ENCODE measurements at regions not wholly inside any gene's neighbourhood (a gene's known extent, or its start where the extent isn't known, plus 50 kb on each side); places are given as distances from the start of the nearest gene placed in this dataset.

DNA sequence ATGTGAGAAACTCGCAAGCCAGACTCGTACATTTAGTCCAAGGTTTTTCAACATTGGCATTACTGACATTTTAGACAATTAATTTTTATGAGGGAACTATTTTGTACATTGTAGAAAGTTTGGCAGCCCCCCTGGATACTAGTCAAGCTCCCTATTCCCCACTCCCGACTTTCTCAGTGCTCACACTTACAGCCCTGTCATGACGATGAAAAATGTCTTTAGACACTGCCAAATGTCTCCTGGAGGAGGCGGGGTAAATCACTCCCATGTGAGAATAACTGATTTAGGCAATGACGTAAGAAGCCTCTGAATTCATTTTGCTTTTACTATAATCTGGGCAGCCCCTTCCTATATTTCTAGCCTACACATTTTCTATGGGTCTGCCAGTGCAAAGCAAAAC, 535.8 kb upstream of the KLHL1 start:
- ChIA-PET CTCF (no interaction called here), POLR2A (interaction anchor here (0.6 kb wide), 1 partner anchor 28 kb away, joined by 3 read pairs; no protein-coding TSS in a partner anchor)
- no peak overlapping the region for H3K27ac Mint-ChIP-seq (ENCODE audit: low read depth, unreplicated experiment)
- intact Hi-C loops (cut with micrococcal nuclease), result no loop called here
- peaks cover 75% of the 10 kb centered on the region for H3K27me3 Mint-ChIP-seq (ENCODE audit: insufficient read depth, unreplicated experiment)
- peaks cover 5% of the 10 kb centered on the region for H3K9me3 Mint-ChIP-seq (ENCODE audit: unreplicated experiment)
- no peak overlapping the region for H3K4me3 Mint-ChIP-seq (ENCODE audit: unreplicated experiment)
- DNase-seq (ENCODE audit: unreplicated experiment), result no peak
- no peaks in the 10 kb centered on the region for H3K4me1 Mint-ChIP-seq (ENCODE audit: insufficient read depth, unreplicated experiment)
- BruUV-seq (replicated peaks), result no TSS peak
- TF ChIP-seq, protein P1, sequence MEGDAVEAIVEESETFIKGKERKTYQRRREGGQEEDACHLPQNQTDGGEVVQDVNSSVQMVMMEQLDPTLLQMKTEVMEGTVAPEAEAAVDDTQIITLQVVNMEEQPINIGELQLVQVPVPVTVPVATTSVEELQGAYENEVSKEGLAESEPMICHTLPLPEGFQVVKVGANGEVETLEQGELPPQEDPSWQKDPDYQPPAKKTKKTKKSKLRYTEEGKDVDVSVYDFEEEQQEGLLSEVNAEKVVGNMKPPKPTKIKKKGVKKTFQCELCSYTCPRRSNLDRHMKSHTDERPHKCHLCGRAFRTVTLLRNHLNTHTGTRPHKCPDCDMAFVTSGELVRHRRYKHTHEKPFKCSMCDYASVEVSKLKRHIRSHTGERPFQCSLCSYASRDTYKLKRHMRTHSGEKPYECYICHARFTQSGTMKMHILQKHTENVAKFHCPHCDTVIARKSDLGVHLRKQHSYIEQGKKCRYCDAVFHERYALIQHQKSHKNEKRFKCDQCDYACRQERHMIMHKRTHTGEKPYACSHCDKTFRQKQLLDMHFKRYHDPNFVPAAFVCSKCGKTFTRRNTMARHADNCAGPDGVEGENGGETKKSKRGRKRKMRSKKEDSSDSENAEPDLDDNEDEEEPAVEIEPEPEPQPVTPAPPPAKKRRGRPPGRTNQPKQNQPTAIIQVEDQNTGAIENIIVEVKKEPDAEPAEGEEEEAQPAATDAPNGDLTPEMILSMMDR (IDR thresholded peaks at IDR 0.05; ENCODE audit: unreplicated experiment), result no peak
- H3K36me3 Mint-ChIP-seq (ENCODE audit: insufficient read depth, unreplicated experiment), result no peaks in the 10 kb centered on the region

DNA sequence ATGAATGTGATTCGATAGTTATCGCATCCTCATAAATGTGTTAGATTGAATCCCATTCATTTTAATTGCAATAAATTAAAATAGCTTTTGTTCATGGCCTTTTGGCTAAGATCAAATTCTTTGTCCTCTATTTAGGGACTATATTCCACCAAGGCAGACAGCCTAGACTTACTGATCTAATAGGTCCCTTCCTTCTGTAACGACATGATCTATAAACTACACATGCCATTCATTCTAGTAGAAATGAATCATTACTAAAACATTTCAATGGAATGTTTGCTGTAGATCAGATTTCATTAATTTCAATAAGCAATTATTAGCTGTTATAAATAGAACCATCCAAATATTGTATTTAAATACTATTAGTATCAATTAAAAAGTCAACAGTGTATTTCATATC, 526.6 kb upstream of the KLHL1 start:
- Mint-ChIP-seq H3K27me3 (ENCODE audit: insufficient read depth, unreplicated experiment) (peaks cover 55% of the 10 kb centered on the region), H3K4me1 (ENCODE audit: insufficient read depth, unreplicated experiment) (no peaks in the 10 kb centered on the region), H3K36me3 (ENCODE audit: insufficient read depth, unreplicated experiment) (no peaks in the 10 kb centered on the region), H3K9me3 (ENCODE audit: unreplicated experiment) (no peaks in the 10 kb centered on the region), H3K4me3 (ENCODE audit: unreplicated experiment) (no peak overlapping the region), H3K27ac (ENCODE audit: low read depth, unreplicated experiment) (no peak overlapping the region)
- POLR2A ChIA-PET, result no interaction called here
- no TSS peak for BruUV-seq (replicated peaks)
- intact Hi-C loops (cut with micrococcal nuclease), result no loop called here
- TF ChIP-seq, protein P1 (IDR thresholded peaks at IDR 0.05; ENCODE audit: unreplicated experiment), result no peak
- CTCF ChIA-PET, result interaction anchor here (0.7 kb wide), 1 partner anchor 573 kb away, joined by 3 read pairs; no protein-coding TSS in a partner anchor
- no peak for DNase-seq (ENCODE audit: unreplicated experiment)

DNA sequence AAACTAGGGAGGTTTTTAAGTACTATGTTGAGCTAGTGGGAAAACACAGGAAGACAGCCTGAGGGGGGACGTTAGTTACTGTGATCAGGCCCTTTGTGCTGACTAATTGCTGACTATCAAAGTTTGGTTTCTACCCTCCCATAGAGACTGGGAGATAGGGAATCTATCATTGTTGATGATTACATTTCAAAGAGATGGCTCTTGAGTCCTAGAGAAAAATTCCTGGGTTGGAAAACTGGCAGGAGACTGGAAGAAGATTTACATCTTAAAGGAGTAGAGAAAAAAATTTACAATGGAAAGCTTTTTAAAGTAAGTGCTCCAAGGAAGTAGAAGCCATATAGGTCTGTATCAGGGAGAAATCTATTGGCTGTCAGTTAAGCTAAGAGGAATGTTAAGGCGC, 522.0 kb upstream of the KLHL1 start:
- no peaks in the 10 kb centered on the region for H3K36me3 Mint-ChIP-seq (ENCODE audit: insufficient read depth, unreplicated experiment)
- intact Hi-C loops (cut with micrococcal nuclease), result no loop called here
- H3K4me1 Mint-ChIP-seq (ENCODE audit: insufficient read depth, unreplicated experiment), result no peaks in the 10 kb centered on the region
- ChIA-PET CTCF (no interaction called here), POLR2A (interaction anchor here (0.8 kb wide), 1 partner anchor 14 kb away, joined by 3 read pairs; no protein-coding TSS in a partner anchor)
- no peak overlapping the region for H3K4me3 Mint-ChIP-seq (ENCODE audit: unreplicated experiment)
- TF ChIP-seq, protein P1 (IDR thresholded peaks at IDR 0.05; ENCODE audit: unreplicated experiment), result no peak
- no peaks in the 10 kb centered on the region for H3K9me3 Mint-ChIP-seq (ENCODE audit: unreplicated experiment)
- DNase-seq (ENCODE audit: unreplicated experiment), result no peak
- H3K27me3 Mint-ChIP-seq (ENCODE audit: insufficient read depth, unreplicated experiment), result peaks cover 45% of the 10 kb centered on the region
- BruUV-seq (replicated peaks), result no TSS peak
- no peak overlapping the region for H3K27ac Mint-ChIP-seq (ENCODE audit: low read depth, unreplicated experiment)

DNA sequence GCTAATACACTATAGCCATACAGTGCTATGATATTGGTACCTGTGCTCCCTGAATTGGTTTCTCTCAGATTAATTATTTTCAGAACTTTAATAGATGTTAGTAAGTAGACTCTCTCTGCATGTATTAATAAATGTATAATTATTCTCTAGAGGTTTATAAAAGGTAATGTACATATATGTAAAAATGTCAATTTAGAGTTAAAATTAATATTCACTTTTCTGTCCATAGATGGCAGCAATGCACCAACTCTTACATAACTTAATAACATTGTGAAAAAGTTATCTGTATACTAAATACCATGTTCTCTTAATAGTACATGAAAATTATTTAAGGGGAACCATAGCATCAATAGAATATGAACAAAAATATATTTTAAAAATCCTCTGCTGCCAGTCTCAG, 515.0 kb upstream of the KLHL1 start:
- DNase-seq (ENCODE audit: unreplicated experiment), result peak; percentile 11
- ChIA-PET CTCF (interaction anchor here (0.6 kb wide), 2 partner anchors 177 to 1480 kb away, joined by 3 to 4 read pairs; no protein-coding TSS in a partner anchor), POLR2A (no interaction called here)
- Mint-ChIP-seq H3K27me3 (ENCODE audit: insufficient read depth, unreplicated experiment) (peaks cover 37% of the 10 kb centered on the region), H3K4me1 (ENCODE audit: insufficient read depth, unreplicated experiment) (no peaks in the 10 kb centered on the region), H3K9me3 (ENCODE audit: unreplicated experiment) (no peaks in the 10 kb centered on the region), H3K4me3 (ENCODE audit: unreplicated experiment) (no peak overlapping the region), H3K36me3 (ENCODE audit: insufficient read depth, unreplicated experiment) (no peaks in the 10 kb centered on the region), H3K27ac (ENCODE audit: low read depth, unreplicated experiment) (no peak overlapping the region)
- no TSS peak for BruUV-seq (replicated peaks)
- intact Hi-C loops (cut with micrococcal nuclease), result loop anchor here (1.0 to 10.0 kb wide), 2 partner anchors 341 to 852 kb away; no protein-coding TSS in a partner anchor
- TF ChIP-seq, protein P1 (IDR thresholded peaks at IDR 0.05; ENCODE audit: unreplicated experiment), result peak; percentile 39

All from MCF 10A (cell line).